Activated CD4-positive, alpha-beta T cell treated with anti-CD3 and anti-CD28 coated beads, Interleukin-2, amount 50 U/mL, for 16 hours (primary cell): ENCODE measurements at regions not wholly inside any gene's neighbourhood (a gene's known extent, or its start where the extent isn't known, plus 50 kb on each side); places are given as distances from the start of the nearest gene placed in this dataset.
"Not testable (repeated sequence)": the region's sequence is repeated elsewhere in the genome, so short reads cannot be mapped to it uniquely, and the experiment has no call there.

Experiments used
- DNase-seq: peaks from one replicate; pipeline ENCODE4 v3.0.0-alpha.2; 2020

DNA sequence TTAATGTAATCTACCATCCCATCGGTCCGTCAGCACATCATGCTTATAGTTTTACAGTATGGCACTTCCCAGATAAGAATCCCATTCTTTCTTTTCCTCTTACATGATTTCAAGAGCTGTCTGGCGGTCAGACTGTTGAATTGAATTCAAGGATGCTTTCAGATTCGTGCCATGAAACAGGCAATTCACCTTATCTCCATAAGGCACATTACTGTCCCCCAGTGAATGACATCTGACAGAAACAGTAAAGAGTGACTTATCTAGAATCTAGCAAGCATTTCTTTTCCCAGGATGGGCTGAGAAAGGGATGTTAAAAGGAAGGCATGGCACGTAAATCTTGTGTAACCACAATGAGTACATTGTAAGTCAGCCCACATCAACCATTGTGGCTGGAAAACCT, 61.1 kb upstream of the SEM1 start:
- DNase-seq, result no peak

GRCh38 chr7:96772139-96772694, 62.6 kb upstream of the SEM1 start:
- DNase-seq, result no peak

GRCh38 chr7:96773483-96773882, 63.8 kb upstream of the SEM1 start:
- DNase-seq, result no peak

GRCh38 chr7:96774358-96774757, 64.7 kb upstream of the SEM1 start:
- no peak for DNase-seq

GRCh38 chr7:96775046-96775445, 65.4 kb upstream of the SEM1 start:
- DNase-seq, result no peak

GRCh38 chr7:96778263-96778662, 68.6 kb upstream of the SEM1 start:
- no peak for DNase-seq

DNA sequence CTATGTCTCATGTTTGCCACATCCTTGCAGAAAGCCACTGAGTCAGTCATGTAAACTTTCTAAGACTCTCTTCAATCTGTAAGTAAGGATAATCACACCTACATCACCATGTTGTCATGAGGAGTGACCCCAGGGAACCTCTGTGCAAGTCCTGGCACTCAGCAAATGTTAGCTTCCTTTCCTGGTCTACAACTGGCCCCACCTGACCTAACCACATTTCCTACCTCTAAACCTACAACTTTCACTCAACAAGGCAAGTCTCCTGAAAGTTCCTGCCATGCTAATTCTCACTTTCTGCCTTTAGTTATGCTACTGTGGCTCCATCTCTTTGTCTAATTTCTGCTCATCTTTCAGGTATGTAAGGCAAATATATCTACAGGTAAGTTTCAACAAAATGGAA, 72.3 kb upstream of the SEM1 start:
- DNase-seq, result no peak

GRCh38 chr7:96782686-96783298, 73.1 kb upstream of the SEM1 start:
- DNase-seq, result not testable (repeated sequence)

- DNase-seq, result no peak
These were observed 75.0 kb upstream of the SEM1 start for GRCh38 chr7:96784597-96784996.

DNA sequence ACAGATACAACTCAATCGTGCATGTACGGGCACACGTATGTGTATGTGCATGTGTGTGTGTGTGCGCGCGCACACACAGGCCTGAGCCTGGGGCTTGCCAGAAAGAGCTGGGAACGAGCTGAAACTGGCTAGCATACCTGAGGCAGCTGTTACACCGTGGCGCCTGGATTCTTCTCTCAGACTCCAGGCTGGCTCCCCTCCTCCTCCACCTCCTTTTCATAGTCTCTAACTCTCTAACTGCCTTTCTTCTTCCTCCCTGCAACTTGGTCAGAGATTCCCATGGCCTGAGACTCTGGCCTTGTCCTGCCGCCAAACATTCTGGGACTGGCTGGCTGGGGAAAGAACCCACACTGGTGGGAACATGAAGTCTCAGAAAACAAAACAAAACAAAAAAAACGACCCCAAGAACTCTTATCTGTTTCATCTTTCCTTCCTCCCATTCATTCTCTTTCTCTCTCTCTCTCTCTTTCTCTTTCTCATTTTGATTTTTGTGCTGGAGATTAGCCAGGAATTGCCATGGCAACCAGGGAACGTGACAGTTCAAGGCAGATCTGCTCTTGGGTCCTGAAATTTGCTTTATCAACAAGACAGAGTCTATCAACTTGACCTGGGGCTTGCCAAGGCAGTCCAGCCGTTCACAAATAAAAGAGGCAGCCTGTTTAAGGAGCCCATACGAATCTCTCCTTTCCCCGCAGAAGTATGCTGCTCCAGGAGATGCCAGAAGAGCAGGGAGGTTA, 76.8 kb upstream of the SEM1 start:
- no peak for DNase-seq

- DNase-seq, result no peak
These were observed 77.4 kb upstream of the SEM1 start for GRCh38 chr7:96786998-96787395.

GRCh38 chr7:96789914-96790313, 80.3 kb upstream of the SEM1 start:
- DNase-seq, result no peak

- DNase-seq, result no peak
These were observed 82.5 kb upstream of the SEM1 start for GRCh38 chr7:96792115-96792514.

DNA sequence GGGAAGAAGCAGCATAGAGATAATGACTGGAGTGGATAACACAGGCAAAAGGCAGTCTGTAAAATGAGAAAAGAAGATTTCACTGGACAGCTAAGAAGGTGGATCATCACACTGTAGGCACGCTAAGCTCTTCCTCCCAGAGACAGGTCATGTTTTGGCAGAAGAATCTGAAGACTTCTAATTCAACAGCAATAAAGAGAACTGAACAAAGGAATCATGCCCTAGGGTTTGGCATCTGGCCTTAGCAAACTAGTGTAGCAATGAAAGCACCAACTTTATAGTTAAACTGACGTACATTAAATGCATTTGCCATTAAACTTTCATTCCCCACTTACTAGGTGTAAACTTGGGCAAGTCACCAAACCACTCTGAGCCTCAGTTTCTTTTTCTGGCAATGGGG, 84.4 kb upstream of the SEM1 start:
- DNase-seq, result no peak

DNA sequence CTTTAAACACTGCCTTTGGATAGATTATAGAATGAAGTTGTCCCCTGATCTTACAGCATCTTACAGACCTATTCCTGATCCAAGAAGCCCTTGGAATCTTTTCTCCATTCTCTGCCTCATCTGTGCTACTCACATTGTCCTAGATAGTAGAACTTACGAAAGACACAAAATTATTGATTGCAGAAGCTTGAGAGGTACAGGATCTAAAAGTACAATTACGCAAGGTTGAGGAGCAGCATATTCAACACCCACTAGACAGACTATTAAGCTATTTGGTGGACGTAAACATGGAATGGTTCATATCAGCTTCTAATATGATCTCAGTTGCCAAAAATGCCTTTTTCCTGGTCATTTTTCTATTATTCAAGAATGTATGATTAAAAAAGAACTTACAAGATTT, 90.5 kb upstream of the SEM1 start:
- DNase-seq, result no peak

GRCh38 chr7:96800824-96801223, 91.2 kb upstream of the SEM1 start:
- DNase-seq, result no peak

GRCh38 chr7:96819111-96819700, 109.6 kb upstream of the SEM1 start:
- DNase-seq, result no peak

DNA sequence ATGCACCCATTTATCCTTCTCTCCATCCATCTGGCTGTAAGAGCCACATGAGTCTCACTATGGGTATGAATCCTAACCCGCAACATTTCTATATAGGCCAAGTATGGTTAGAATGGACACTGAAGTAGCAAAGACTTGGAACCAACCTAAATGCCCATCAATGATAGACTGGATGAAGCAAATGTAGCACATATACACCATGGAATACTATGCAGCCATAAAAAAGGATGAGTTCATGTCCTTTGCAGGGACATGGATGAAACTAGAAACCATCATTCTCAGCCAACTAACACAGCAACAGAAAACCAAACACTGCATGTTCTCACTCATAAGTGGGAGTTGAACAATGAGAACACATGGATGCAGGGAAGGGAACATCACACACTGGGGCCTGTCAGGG, 111.5 kb upstream of the SEM1 start:
- DNase-seq, result not testable (repeated sequence)

DNA sequence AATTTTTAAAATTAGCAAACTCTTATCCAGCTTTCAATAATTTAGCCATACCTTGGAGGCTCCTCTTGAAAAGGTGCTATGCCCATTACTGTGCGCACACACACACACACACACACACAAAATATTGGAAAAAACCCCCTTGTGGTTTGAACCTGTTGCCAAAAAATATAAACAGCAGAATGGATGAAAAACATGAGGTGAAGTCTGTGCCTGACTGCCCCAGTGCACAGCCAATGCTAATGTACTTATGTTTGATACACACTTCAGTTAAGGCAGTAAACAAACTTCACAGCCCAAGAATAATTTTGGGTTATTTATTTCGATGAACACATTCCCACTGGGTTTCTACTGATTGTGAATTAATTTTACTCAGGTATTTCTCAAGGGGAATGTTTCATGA, 113.2 kb upstream of the SEM1 start:
- no peak for DNase-seq

GRCh38 chr7:96823274-96823673, 113.6 kb upstream of the SEM1 start:
- DNase-seq, result peak; percentile 53

DNA sequence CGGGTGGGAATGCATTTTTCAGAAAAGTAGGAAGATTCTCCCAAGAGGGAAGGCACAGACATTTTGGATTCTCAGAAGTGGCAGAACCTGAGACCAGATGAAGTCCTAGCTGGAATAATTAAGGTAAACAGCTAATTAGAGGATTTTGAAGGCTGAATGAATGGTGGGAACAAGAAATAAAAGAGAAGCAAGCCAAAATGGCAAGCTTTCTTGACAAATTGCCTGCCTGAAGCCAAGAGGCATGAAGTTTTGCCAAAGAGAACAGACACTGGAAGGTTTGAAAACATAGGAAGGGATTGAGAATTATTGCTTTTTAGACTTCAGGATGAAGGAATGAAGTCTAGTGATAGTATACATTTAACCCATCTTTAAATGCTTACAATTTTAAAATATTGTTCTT, 115.0 kb upstream of the SEM1 start:
- no peak for DNase-seq

GRCh38 chr7:96825285-96825684, 115.6 kb upstream of the SEM1 start:
- no peak for DNase-seq

DNA sequence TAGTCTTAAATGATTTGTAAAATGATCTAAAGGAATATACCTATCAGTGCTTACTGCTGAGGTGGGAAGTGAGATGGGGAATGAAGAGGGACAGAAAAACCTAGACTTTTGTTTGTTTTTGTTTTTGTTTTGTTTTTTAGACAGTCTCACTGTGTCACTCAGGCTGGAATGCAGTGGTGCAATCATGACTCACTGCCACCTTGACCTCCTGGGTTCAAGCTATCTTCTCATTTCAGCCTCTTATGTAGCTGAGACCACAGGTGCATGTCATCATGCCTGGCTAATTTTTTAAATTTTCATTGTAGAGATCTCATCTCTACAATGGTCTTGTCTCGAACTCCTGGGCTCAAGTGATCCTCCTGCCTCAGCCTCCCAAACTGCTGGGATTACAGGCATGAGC, 116.4 kb upstream of the SEM1 start:
- no peak for DNase-seq

- DNase-seq, result no peak
These were observed 118.1 kb upstream of the SEM1 start for GRCh38 chr7:96827701-96828100.
